ENCODE measurements at regions not wholly inside any gene's neighbourhood (a gene's known extent, or its start where the extent isn't known, plus 50 kb on each side); places are given as distances from the start of the nearest gene placed in this dataset.

GRCh38 chr2:239768031-239768790 lies 256.9 kb downstream of the NDUFA10 start:
- DNase-seq (ENCODE audit: low read depth in 3 of 3, low spot score in 2 of 3): no peak

DNA sequence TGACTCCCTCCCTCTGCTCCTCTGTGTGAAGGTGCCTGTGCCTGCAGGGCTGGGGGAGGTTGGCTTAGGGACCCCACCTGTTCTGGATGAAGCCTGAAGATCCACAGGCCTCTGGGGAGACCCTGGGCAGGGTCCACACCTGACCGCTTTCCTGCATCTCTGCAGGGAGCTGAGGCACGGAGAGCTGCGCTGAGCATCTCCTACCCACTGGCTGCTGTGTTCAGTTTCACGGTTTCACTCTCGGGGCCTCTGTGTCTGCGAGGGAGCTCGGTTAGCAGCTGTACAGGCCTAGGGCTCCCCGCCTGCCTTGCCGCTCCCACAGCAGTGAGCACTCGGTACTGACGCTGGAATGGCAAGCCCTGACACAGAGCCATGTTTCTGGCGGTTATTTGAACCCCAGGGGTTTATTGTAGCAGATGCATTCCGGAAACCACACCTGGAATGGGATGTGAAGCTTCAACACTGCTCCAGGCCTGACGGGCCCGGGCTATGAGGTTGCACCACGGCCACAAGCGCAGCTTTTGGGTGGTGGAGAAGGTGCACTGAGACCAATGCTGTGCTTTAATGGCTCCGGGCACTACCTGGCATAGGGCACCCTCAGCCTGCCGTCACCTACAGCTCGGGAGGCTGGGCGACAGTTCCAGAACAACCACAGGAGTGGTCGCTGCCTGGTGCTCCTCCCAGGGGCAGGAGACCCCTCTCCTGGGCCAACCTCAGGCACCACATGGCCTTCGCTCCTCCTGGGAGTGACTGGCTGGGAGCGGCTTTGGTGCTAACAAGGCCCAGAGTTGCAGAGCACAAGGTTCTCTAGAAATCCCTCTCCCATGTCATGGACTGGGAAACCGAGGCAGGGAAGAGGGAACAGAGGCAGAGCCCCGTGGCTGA lies 257.9 kb downstream of the NDUFA10 start:
- no peak for DNase-seq (ENCODE audit: low read depth in 3 of 3, low spot score in 2 of 3)

DNA sequence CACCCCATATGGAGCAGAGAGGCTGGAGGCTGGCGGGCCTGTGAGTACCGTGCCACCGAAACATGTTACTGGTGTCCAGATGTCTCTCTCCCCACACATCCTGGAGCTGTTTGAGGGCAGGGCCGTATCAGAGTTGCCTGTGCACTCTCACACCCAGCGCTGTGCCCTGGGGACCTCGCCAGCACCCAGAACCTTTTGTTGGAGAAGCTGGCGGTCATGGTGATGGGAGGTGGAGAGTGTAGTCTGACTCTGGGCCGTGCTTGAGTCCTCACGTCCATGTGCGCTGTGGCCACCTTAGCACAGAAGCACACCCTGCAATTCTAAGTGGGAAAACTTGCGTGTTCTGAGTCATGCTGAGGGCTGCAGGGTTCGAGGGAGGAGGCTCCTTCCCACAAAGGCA lies 259.2 kb downstream of the NDUFA10 start:
- DNase-seq (ENCODE audit: low read depth in 3 of 3, low spot score in 2 of 3): no peak

GRCh38 chr2:239765076-239765845 lies 259.9 kb downstream of the NDUFA10 start:
- no peak for DNase-seq (ENCODE audit: low read depth in 3 of 3, low spot score in 2 of 3)

- no peak for DNase-seq (ENCODE audit: low read depth in 3 of 3, low spot score in 2 of 3)
Observed at GRCh38 chr2:239763433-239764097, 261.6 kb downstream of the NDUFA10 start.

- no peak for DNase-seq (ENCODE audit: low read depth in 3 of 3, low spot score in 2 of 3)
Observed at GRCh38 chr2:239762655-239763269, 262.4 kb downstream of the NDUFA10 start.

DNA sequence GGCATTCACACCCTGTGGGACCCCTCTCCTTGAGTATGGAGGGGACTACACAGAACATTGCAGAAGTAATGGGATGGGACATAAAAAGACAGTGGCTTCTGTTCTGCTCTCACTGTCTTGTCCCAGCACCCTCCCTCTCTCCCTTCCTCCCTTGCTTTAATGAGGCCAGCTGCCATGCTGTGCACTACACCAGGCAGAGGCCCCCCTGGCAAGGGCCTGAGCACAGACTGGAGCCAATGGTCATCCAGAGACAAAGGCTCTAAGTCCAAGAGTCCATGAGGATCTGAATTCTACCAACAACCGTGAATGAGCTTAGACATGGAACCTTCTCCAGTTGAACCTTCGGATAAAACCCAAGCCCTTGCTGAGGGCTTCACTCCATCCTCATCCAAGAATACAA lies 263.0 kb downstream of the NDUFA10 start:
- no peak for DNase-seq (ENCODE audit: low read depth in 3 of 3, low spot score in 2 of 3)

- DNase-seq (ENCODE audit: low read depth in 3 of 3, low spot score in 2 of 3): no peak
Observed at GRCh38 chr2:239760596-239760995, 264.5 kb downstream of the NDUFA10 start.

DNA sequence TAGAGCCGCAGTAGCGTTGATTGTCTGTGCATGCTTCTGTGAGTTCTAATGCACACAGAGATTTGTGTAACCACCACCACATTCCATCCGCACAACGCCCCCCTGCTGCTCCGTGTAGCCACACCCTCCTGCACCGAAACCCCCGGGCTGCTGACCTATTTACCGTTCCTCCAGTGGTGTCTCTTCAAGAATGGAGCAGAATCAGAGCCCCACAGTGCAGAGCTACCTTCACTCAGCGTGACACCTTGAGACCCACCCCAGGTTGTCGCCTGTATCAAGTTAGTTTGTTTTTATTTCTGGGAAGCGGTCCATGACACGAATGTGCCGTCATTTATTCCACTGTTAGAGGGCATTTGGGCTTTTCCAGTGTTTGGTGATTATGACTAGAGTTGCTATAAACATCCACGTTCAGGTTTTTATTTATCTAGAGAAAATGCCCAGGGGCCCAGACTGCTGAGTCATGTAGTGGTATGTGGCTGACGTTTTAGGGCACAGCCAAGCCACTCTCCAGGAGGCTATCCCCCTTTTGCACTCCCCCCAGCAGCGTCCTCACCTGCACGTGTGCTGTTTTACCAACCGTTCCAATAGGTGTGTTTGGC lies 266.8 kb downstream of the NDUFA10 start:
- DNase-seq (ENCODE audit: low read depth in 3 of 3, low spot score in 2 of 3): no peak

DNA sequence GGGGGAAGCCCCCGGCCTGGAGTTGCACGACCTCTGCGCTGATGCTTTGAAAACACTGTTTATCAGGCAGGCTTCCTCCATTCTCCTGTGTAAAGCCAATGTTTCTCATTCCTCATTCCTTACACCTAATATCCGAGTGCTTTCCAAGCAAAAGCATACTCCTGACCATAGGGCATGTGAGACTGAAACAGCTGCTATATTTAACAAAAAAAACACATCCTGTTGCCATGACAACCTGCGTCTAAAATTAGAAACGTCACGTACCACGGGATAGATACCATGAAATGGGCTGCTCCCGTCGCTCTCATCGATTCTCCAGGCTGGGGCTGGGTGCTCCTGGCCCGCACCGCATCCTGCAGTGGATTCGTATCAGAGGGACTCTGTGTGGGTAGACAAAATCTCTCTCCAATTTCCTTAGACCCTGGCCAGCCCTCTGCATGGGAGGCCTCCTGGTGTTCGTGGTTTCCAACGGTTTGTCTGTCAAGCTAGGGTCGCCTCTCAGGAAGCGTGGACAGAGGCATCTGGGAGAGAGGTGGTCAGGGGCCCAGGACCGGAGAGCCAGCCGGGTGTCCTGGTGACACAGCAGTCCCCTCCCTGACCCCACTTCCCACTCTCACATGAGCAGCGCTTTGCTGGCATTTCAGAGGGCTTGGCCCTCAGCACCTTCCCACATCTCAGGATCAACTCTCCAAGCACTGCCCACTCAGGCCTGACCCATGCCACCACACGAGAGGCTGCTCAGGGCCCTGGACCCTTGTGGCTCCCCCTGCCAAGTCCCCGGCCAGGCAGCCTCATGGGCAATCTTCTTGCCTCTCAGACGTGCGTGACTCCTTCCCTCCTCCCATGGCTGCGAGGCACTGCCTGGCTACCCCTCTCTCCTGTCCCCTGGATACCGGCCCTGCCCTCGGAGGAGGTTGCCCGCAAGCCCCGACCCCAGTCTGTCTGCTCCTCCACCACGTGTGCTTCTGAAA lies 268.1 kb downstream of the NDUFA10 start:
- DNase-seq (ENCODE audit: low read depth in 3 of 3, low spot score in 2 of 3): no peak

DNA sequence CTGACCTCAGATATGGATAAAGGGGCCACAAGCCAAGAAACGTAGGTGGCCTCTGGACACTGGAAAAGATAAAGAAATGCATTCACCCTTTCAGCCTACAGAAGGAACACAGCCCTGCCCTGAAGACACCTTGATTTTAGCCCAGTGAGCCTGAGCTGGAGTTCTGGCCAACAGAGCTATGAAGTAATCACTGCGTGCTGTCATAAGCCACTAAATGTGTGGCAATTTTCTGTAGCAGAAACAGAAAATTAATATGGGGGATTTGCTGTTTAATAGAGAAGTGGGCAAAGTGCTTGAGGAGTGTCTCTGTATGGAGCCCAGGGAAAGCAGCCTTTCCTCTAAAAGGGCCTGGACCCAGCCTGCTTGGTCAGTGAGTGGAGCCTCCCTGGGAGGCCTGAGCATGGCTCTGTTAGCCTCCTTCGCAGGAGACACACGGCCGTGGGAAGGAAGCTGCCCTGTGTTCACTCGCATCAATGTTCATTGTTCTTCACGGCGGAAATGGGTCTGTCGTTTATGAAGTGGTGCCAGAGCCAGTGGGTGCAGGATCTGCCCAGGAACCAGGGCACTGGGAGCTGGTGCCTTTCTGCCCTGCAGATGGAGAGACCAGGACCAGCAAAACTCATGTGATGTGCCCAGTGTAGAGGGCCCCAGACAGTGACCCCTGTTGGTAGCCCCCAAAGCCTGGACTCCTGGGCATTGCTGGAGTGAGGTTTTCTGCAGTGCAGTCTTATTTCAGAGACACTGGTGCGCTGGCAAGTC lies 268.9 kb downstream of the NDUFA10 start:
- DNase-seq (ENCODE audit: low read depth in 3 of 3, low spot score in 2 of 3): no peak

DNA sequence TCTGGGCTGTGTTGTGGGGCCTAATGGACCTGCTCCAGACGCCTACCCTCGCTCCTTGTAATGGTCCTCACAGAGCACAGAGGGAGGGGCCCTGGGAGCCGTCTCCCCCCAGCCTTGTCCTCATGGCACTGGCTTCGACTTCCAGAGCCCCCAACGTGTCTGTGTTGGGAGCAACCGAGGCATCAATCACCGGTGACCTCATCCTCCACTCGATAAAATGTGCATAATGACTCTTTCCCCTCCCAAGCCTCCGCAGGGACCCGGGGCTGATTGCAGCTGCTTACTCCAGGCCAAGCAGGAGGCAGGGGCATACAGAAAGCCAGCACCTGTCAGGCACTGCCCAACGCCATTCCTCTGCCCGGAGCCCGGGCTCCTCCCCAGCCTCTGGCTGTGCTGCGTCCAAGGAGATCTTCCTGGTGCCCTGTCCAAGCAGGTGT lies 271.7 kb downstream of the NDUFA10 start:
- DNase-seq (ENCODE audit: low read depth in 3 of 3, low spot score in 2 of 3): no peak

DNA sequence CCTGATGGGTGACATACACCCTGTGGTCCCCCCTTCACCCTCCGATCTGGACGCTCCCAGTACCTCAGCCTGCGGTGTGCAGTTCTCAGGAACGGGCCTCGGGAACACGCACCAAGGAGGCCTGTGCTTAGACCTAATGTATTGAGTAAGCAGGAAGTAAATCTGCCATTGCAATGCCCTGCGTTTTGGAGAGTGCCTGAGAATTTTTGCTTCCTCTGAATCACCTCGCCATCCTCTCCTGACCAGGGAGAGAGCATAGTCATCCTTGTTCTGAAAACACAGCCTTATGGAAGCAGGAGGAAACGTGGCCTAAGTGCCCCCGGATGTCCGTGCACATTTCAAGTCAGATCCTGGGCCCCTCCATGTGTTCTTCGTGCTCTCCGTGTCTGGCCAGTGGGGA lies 272.2 kb downstream of the NDUFA10 start:
- DNase-seq (ENCODE audit: low read depth in 3 of 3, low spot score in 2 of 3): no peak

DNA sequence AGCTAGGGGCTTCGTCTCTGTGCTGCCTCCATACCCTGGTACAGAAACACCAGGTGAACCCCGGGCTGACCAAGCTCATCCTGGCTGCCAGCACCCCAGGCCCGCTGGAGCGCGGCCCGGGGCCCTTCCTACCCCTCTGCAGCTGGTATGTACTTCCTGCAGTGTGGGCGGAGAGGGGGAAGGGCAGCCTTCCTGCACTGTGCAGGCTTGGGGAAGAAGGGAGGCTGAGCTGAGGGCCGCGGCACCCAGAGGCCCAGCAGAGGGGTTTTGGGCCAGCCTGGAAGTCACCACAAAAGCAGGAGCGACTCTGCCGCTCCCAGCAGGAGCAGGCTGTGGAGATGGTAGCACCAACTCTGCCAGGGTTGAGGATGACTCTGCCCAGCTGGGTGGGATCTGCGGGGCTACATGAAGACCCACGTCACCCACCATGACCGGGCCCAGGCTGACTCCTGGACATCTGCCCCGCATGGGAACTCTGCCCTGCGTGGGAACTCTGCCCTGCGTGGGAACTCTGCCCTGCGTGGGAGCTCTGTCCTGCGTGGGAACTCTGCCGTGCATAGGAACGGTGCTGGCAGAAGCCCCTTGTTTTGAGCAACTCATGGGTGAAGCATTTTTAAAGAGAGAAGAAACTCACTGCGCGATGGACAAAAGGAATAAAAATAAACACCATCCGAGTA lies 273.3 kb downstream of the NDUFA10 start:
- no peak for DNase-seq (ENCODE audit: low read depth in 3 of 3, low spot score in 2 of 3)

- DNase-seq (ENCODE audit: low read depth in 3 of 3, low spot score in 2 of 3): no peak
Observed at GRCh38 chr2:239750929-239751678, 274.0 kb downstream of the NDUFA10 start.

DNA sequence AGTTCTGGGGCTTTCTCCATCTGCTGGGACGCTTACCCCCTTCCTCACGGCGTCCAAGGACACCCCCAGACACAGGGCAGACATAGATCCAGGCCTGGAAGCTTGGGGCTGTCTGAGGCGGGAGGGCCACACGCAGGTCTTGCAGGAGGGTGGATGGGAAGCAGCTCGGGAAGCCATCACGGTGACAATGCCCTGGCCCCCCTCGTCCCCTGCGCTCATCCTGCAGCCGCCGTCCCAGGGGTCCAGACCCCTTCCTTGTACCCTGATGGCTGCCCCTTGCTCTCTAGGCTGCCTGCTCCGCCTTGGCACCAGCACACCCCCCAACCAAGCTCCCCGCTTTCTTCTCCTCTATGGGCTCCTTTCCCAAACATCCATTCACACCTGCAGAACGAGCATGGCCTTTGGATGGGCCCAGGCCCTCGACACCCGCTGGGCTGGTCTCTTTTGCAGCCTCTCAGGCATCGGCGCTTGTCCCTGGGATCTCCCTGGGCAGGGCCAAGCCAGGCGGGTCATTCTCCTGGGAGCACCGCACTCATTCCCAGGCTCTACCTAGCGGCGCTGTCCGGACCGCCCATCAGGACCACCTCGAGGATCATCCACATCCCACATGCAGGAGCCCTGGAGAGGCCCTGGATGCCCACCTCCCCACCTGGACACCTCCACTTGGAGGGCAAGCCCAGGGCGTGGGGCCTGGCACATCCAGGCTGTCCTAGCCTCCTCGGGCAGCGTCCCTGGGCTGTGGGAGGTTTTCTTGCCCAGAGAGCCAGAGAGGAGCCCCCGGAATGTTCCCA lies 274.9 kb downstream of the NDUFA10 start:
- DNase-seq (ENCODE audit: low read depth in 3 of 3, low spot score in 2 of 3): no peak

Data from right renal cortex interstitium (tissue), 3 donors.